K562 (cell line): ENCODE measurements at regions not wholly inside any gene's neighbourhood (a gene's known extent, or its start where the extent isn't known, plus 50 kb on each side); places are given as distances from the start of the nearest gene placed in this dataset.

Experiments used
- ATAC-seq: fragments of 200-7000 bp; cut with Tn5 transposase; 3 replicates; pipeline ENCODE4 v1.9.1; 2020; ENCODE audit warnings: moderate library complexity
- BruUV-seq: library from RNA; stranded (reverse); fragments of 400-500 nt; replicated peaks from 2 replicates; lab custom pipeline; 2021; lab: Mats Ljungman, UMichigan
- CTCF ChIA-PET: fragments of 300-600 bp; formaldehyde crosslinking; extraction: SDS; loops from one replicate; lab custom pipeline; 2021; ENCODE audit warnings: low intra/inter-chr PET ratio; lab: Yijun Ruan, JAX
- POLR2A ChIA-PET: fragments of 300-600, 350-650 bp; sonication (Branson Sonifier 250); formaldehyde crosslinking; extraction: SDS; loops from one replicate; lab custom pipeline; 2021; ENCODE audit warnings: antibody characterized with exemption, inconsistent platforms; lab: Yijun Ruan, JAX
- DNase-seq, 4 experiments: peaks; one replicate each; pipeline versions ENCODE4 v3.0.0 to v3.0.0-alpha.2; 2011 to 2018; ENCODE audit warnings: low spot score in 3 of 4, mixed read lengths in 3 of 4; ENCODE audit errors: extremely low read depth in 1 of 4
- FAIRE-seq: peaks from 2 replicates; lab custom pipeline; 2011; peaks lifted over from hg19 to GRCh38; lab: Jason Lieb, UNC
- H2AFZ ChIP-seq: 2 replicates; pipeline ENCODE4 v1.6.0; 2011; ENCODE audit warnings: low read depth, low read length, control low read depth, inconsistent platforms
- H3K27ac ChIP-seq: fragments of 200-600 bp; 3 replicates; pipeline ENCODE4 v1.8.0; 2011; ENCODE audit warnings: low read depth, mild to moderate bottlenecking, control low read depth, inconsistent platforms, low read length, moderate library complexity, mixed read lengths; ENCODE audit errors: extremely low read depth
- H3K27me3 ChIP-seq, 2 experiments: fragments of 300-600 bp in 1 of 2; 2 replicates in 1 of 2; 3 replicates in 1 of 2; pipeline versions ENCODE4 v1.6.0 to v1.8.0; 2011; ENCODE audit warnings: inconsistent platforms in 2 of 2, low read length in 2 of 2, mild to moderate bottlenecking in 1 of 2, mixed read lengths in 1 of 2, moderate library complexity in 1 of 2; ENCODE audit not compliant: control insufficient read depth in 2 of 2, insufficient read depth in 2 of 2
- H3K36me3 ChIP-seq: fragments of 300-600 bp; 3 replicates; pipeline ENCODE4 v1.8.0; 2011; ENCODE audit warnings: mild to moderate bottlenecking, low read length, inconsistent platforms; ENCODE audit not compliant: control insufficient read depth, insufficient read depth
- H3K4me1 ChIP-seq, 2 experiments: fragments of 200-600 bp in 1 of 2; replicated peaks in 1 of 2; 2 replicates in 1 of 2; 3 replicates in 1 of 2; pipeline versions ENCODE4 v1.5.1 to v1.8.0; 2011; ENCODE audit warnings: inconsistent platforms in 2 of 2, low read length in 2 of 2, mild to moderate bottlenecking in 1 of 2, mixed read lengths in 1 of 2, moderate library complexity in 1 of 2; ENCODE audit not compliant: control insufficient read depth in 2 of 2, insufficient read depth in 2 of 2
- H3K4me2 ChIP-seq: 2 replicates; pipeline ENCODE4 v1.6.1; 2011; ENCODE audit warnings: low read length, control low read depth, inconsistent platforms, mixed read lengths; ENCODE audit not compliant: insufficient read depth
- H3K4me3 ChIP-seq: fragments of 200-600 bp; sonication (generic), shearing (Covaris generic); 2 replicates; pipeline ENCODE4 v1.5.1; 2016; ENCODE audit warnings: control low read depth, inconsistent platforms
- H3K79me2 ChIP-seq: fragments of 200-600 bp; 3 replicates; pipeline ENCODE4 v1.8.0; 2011; ENCODE audit warnings: low read length, inconsistent platforms; ENCODE audit not compliant: control insufficient read depth, insufficient read depth
- H3K9ac ChIP-seq, 2 experiments: 2 replicates each; pipeline versions ENCODE4 v1.6.0 to v1.6.1; 2011; ENCODE audit warnings: low read depth in 2 of 2, low read length in 2 of 2, control low read depth in 1 of 2, inconsistent platforms in 1 of 2, mild to moderate bottlenecking in 1 of 2, mixed read lengths in 1 of 2; ENCODE audit not compliant: insufficient read depth in 1 of 2
- H3K9me1 ChIP-seq: one replicate; pipeline ENCODE4 v1.6.0; 2011; ENCODE audit warnings: inconsistent platforms, mild to moderate bottlenecking, low read length, moderate library complexity; ENCODE audit not compliant: control insufficient read depth, insufficient read depth
- H3K9me3 ChIP-seq: replicated peaks from 2 replicates; pipeline ENCODE4 v1.5.1; 2011; ENCODE audit warnings: low read depth, low read length, inconsistent platforms; ENCODE audit not compliant: control insufficient read depth, insufficient read depth
- H4K20me1 ChIP-seq: replicated peaks from 2 replicates; pipeline ENCODE4 v1.6.1; 2011; ENCODE audit warnings: low read length, inconsistent platforms, mixed read lengths; ENCODE audit not compliant: control insufficient read depth, insufficient read depth
- ATF4 ChIP-seq: fragments of 450-650 bp; formaldehyde crosslinking; IDR thresholded peaks from 2 replicates; pipeline ENCODE4 v1.4.0; 2022; ENCODE audit warnings: mild to moderate bottlenecking, moderate library complexity
- CREM ChIP-seq: IDR thresholded peaks from 2 replicates; pipeline ENCODE4 v1.6.1; 2014; ENCODE audit warnings: antibody characterized with exemption, low read depth
- ELF1 ChIP-seq: fragments of 200-800 bp; sonication (Bioruptor generic); IDR thresholded peaks from 2 replicates; pipeline ENCODE4 v1.6.1; 2016; ENCODE audit warnings: missing genetic modification characterization, missing compliant biosample characterization
- ELF2 ChIP-seq: fragments of 250-450 bp; sonication (Bioruptor Pico); IDR thresholded peaks from 2 replicates; pipeline ENCODE4 v1.5.0; 2021; ENCODE audit warnings: mild to moderate bottlenecking
- EWSR1 ChIP-seq: fragments of 450-650 bp; IDR thresholded peaks from 2 replicates; pipeline ENCODE4 v1.6.1; 2018; ENCODE audit warnings: borderline replicate concordance, mild to moderate bottlenecking, low read depth, moderate library complexity; ENCODE audit not compliant: partially characterized antibody
- HOXB6 ChIP-seq: fragments of 250-450 bp; sonication (Bioruptor Pico); IDR thresholded peaks from 2 replicates; pipeline ENCODE4 v1.5.1; 2022; ENCODE audit warnings: mild to moderate bottlenecking, borderline replicate concordance
- KAT8 ChIP-seq: fragments of 450-650 bp; IDR thresholded peaks from 2 replicates; pipeline ENCODE4 v1.6.1; 2016; ENCODE audit warnings: low read depth, mild to moderate bottlenecking
- NFXL1 ChIP-seq: fragments of 450-650 bp; formaldehyde crosslinking; IDR thresholded peaks from 2 replicates; pipeline ENCODE4 v1.4.0; 2021; ENCODE audit warnings: mild to moderate bottlenecking
- TFAP4 ChIP-seq: sonication (generic); formaldehyde crosslinking; IDR thresholded peaks from 2 replicates; pipeline ENCODE4 v1.8.0; 2022; ENCODE audit warnings: missing genetic modification reagents, mild to moderate bottlenecking, moderate library complexity, borderline replicate concordance
- ZNF134 ChIP-seq: fragments of 250-450 bp; sonication (Bioruptor Pico); conservative IDR thresholded peaks from 2 replicates; pipeline ENCODE4 v1.4.0; 2020
- WGBS: fragments of 100-300 bp; shearing (Covaris generic); methylation state at CpG from one replicate; pipeline ENCODE4 v1.1.6; 2016; ENCODE audit warnings: low coverage, mixed read lengths; ENCODE audit not compliant: insufficient coverage; ENCODE audit errors: missing lambda C conversion rate; 5-methylcytosine and 5-hydroxymethylcytosine counted together
- in situ Hi-C: fragments of 300-500 bp; cut with MboI; formaldehyde crosslinking; loops from 4 replicates; pipeline ENCODE4 v1.15.0; 2018; ENCODE audit warnings: inconsistent platforms, mixed read lengths
- intact Hi-C: fragments of 100-400 bp; cut with micrococcal nuclease; formaldehyde crosslinking; loops from 2 replicates; pipeline ENCODE4 v1.14.2; 2022

- in situ Hi-C loops (no loop called here), intact Hi-C loops (no loop called here)
- peaks cover 2 to 31% of the 10 kb centered on the region in 2 experiments; a peak in 4 of 5 replicates for H3K27me3 ChIP-seq
These were observed 240.8 kb downstream of the RPS24 start for GRCh38 chr10:78274491-78274890.

GRCh38 chr10:78276139-78276538 lies 242.5 kb downstream of the RPS24 start:
- H4K20me1 ChIP-seq = no peaks in the 10 kb centered on the region; the same call in 1 of the 2 replicates
- no peak overlapping the region for H3K4me3 ChIP-seq
- in situ Hi-C loops = no loop called here
- H3K36me3 ChIP-seq = no peaks in the 10 kb centered on the region
- no peak overlapping the region for H3K27ac ChIP-seq
- CTCF ChIA-PET = no interaction called here
- no peaks in the 10 kb centered on the region for H3K9me3 ChIP-seq
- DNase-seq (no peak), FAIRE-seq (no peak), ATAC-seq (no peak)
- H3K4me2 ChIP-seq = no peak overlapping the region
- no TSS peak for BruUV-seq
- no peaks in the 10 kb centered on the region for H3K9me1 ChIP-seq
- H3K9ac ChIP-seq = no peak overlapping the region
- no peaks in the 10 kb centered on the region for H3K79me2 ChIP-seq
- POLR2A ChIA-PET = interaction anchor here (0.6 to 1.2 kb wide), 3 partner anchors 9 to 21 kb away, joined by 3 to 5 read pairs (median 4); no protein-coding TSS in a partner anchor
- 0% methylated on average over 1 of the region's 1 CpG for WGBS
- no peak overlapping the region for H2AFZ ChIP-seq
- intact Hi-C loops = no loop called here
- TF ChIP-seq ELF2 (no peak), ZNF134 (no peak), CREM (no peak), KAT8 (no peak), TFAP4 (CRISPR knock-in tag) (no peak), NFXL1 (CRISPR knock-in tag) (no peak)
- no peaks in the 10 kb centered on the region for H3K4me1 ChIP-seq
- peaks cover 9 to 35% of the 10 kb centered on the region in 2 experiments for H3K27me3 ChIP-seq

More at GRCh38 chr10:78274491-78274890, 240.8 kb downstream of the RPS24 start:
- WGBS = 2% methylated on average over 4 of the region's 4 CpGs
- CTCF ChIA-PET = no interaction called here
- DNase-seq (no peak), ATAC-seq (no peak), FAIRE-seq (no peak)
- Histone ChIP-seq H3K36me3 (no peaks in the 10 kb centered on the region), H3K9me3 (no peaks in the 10 kb centered on the region)
- TF ChIP-seq EWSR1 = no peak
- no peak for TF ChIP-seq HOXB6 (CRISPR knock-in tag)
- TF ChIP-seq ELF1 (tag) = no peak
- TF ChIP-seq ATF4 (CRISPR knock-in tag) = no peak
- TF ChIP-seq, all 486 proteins: peak for 0
- Histone ChIP-seq H3K9me1 (no peaks in the 10 kb centered on the region), H3K9ac (no peak overlapping the region), H3K4me1 (no peaks in the 10 kb centered on the region), H3K27ac (no peak overlapping the region), H3K4me2 (no peak overlapping the region), H3K4me3 (no peak overlapping the region), H3K79me2 (no peaks in the 10 kb centered on the region), H2AFZ (no peak overlapping the region), H4K20me1 (no peaks in the 10 kb centered on the region; the same call in 1 of the 2 replicates)
- POLR2A ChIA-PET = interaction anchor here (0.7 kb wide), 1 partner anchor 627 kb away, joined by 3 read pairs; no protein-coding TSS in a partner anchor
- BruUV-seq = no TSS peak
